ENCODE measurements at regions not wholly inside any gene's neighbourhood (a gene's known extent, or its start where the extent isn't known, plus 50 kb on each side); places are given as distances from the start of the nearest gene placed in this dataset.
A peak's percentile ranks its signal among the peaks of the same experiment; 100 is the strongest.

GRCh38 chr1:60872426-60873054 is 209.8 kb upstream of the NFIA start:
- TF ChIP-seq, protein P1, sequence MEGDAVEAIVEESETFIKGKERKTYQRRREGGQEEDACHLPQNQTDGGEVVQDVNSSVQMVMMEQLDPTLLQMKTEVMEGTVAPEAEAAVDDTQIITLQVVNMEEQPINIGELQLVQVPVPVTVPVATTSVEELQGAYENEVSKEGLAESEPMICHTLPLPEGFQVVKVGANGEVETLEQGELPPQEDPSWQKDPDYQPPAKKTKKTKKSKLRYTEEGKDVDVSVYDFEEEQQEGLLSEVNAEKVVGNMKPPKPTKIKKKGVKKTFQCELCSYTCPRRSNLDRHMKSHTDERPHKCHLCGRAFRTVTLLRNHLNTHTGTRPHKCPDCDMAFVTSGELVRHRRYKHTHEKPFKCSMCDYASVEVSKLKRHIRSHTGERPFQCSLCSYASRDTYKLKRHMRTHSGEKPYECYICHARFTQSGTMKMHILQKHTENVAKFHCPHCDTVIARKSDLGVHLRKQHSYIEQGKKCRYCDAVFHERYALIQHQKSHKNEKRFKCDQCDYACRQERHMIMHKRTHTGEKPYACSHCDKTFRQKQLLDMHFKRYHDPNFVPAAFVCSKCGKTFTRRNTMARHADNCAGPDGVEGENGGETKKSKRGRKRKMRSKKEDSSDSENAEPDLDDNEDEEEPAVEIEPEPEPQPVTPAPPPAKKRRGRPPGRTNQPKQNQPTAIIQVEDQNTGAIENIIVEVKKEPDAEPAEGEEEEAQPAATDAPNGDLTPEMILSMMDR (IDR thresholded peaks at IDR 0.05; ENCODE audit: insufficient read depth, low read depth, low read length): no peak
- no peaks in the 10 kb centered on the region for H3K36me3 ChIP-seq (ENCODE audit: control insufficient read depth, insufficient read depth, low read length)
- CTCF ChIA-PET: no interaction called here
- no peak for DNase-seq (ENCODE audit: low read depth)
- H3K4me3 ChIP-seq (ENCODE audit: low read depth, low read length): no peak overlapping the region
- POLR2A ChIA-PET: no interaction called here
- no peaks in the 10 kb centered on the region for H3K27me3 ChIP-seq (ENCODE audit: control insufficient read depth, insufficient read depth, low read length)

GRCh38 chr1:60870269-60870865 is 212.0 kb upstream of the NFIA start:
- Histone ChIP-seq H3K27me3 (ENCODE audit: control insufficient read depth, insufficient read depth, low read length) (0 out of 2 replicates have a peak, but pooled peaks cover 2% of the 10 kb centered on the region), H3K4me3 (ENCODE audit: low read depth, low read length) (no peak overlapping the region), H3K36me3 (ENCODE audit: control insufficient read depth, insufficient read depth, low read length) (no peaks in the 10 kb centered on the region)
- POLR2A ChIA-PET: no interaction called here
- TF ChIP-seq, protein P1 (IDR thresholded peaks at IDR 0.05; ENCODE audit: insufficient read depth, low read depth, low read length): no peak
- no peak for DNase-seq (ENCODE audit: low read depth)
- CTCF ChIA-PET: no interaction called here

DNA sequence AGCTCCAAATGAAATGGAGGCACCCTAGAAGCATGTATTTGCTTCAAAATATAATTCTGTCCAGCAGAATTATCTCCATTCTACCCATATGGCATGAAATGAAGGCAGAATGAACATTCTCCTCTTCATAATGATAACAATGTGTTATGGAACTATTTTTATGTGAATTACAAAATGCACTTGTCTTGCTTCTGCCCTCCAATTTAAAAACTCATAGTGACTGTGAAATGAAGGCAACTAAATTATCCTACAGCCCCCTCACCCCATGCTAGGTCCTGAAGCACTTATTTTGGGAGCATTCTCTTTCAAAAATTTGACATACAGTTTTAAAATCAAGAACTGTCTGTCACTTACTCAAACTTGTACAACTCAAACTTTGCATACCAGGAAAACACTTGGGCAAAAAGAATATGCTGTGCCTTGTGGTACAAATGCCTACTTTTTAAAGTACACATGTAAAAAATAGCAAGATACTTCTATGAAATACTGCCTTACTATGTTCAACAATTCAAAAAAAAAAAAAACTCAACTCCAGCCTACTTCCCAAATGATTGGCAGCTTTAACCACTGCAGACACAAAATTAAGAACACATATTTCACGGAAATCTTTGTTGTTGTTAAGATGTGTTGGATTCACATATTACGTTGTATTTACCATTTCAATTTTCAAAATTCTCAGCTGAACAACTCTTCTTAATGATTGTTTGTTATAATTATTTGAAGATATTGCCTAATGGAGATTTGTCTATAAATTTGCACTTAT is 213.3 kb upstream of the NFIA start:
- DNase-seq (ENCODE audit: low read depth): no peak
- Histone ChIP-seq H3K27me3 (ENCODE audit: control insufficient read depth, insufficient read depth, low read length) (0 out of 2 replicates have a peak, but pooled peaks cover 2% of the 10 kb centered on the region), H3K36me3 (ENCODE audit: control insufficient read depth, insufficient read depth, low read length) (no peaks in the 10 kb centered on the region), H3K4me3 (ENCODE audit: low read depth, low read length) (no peak overlapping the region)
- TF ChIP-seq, protein P1 (IDR thresholded peaks at IDR 0.05; ENCODE audit: insufficient read depth, low read depth, low read length): no peak
- POLR2A ChIA-PET: no interaction called here
- CTCF ChIA-PET: interaction anchor here (0.6 to 0.7 kb wide), 2 partner anchors 11 to 1034 kb away, joined by 3 read pairs; no protein-coding TSS in a partner anchor

- ChIA-PET CTCF (no interaction called here), POLR2A (no interaction called here)
- 0 out of 2 replicates have a peak, but pooled peaks cover 2% of the 10 kb centered on the region for H3K27me3 ChIP-seq (ENCODE audit: control insufficient read depth, insufficient read depth, low read length)
- no peak for DNase-seq (ENCODE audit: low read depth)
- TF ChIP-seq, protein P1 (IDR thresholded peaks at IDR 0.05; ENCODE audit: insufficient read depth, low read depth, low read length): no peak
- no peak overlapping the region for H3K4me3 ChIP-seq (ENCODE audit: low read depth, low read length)
- H3K36me3 ChIP-seq (ENCODE audit: control insufficient read depth, insufficient read depth, low read length): no peaks in the 10 kb centered on the region
These were observed 214.6 kb upstream of the NFIA start for GRCh38 chr1:60867782-60868181.

DNA sequence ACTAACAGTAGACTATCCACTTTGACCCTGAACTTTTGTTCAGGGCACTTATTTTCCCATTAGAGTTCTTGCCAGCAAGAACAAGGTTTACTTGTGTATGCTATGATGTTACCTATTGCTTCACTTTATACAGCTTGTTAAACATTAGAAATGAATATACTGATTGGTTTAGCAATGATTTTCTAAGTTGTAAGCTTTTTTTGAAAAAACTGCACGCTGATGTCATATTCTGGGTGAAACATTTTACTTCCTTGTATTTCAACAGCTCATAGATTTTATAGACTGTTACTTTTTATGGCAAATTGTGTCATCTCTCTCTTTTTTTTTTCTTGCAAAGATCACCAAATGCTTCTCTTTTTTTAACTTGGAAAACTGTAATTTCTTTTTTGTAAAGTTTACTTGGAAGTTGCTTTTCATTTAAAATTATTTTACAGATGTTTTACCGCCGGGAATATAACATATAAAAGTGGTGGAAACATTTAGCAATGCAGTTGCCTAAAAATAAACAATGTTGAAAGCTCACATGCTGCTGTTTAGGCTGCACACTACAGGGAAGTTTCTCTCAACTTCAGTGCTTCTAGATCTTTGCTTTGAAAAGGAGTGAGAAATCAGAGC is 215.3 kb upstream of the NFIA start:
- POLR2A ChIA-PET: no interaction called here
- TF ChIP-seq, protein P1 (IDR thresholded peaks at IDR 0.05; ENCODE audit: insufficient read depth, low read depth, low read length): no peak
- Histone ChIP-seq H3K4me3 (ENCODE audit: low read depth, low read length) (no peak overlapping the region), H3K36me3 (ENCODE audit: control insufficient read depth, insufficient read depth, low read length) (no peaks in the 10 kb centered on the region), H3K27me3 (ENCODE audit: control insufficient read depth, insufficient read depth, low read length) (0 out of 2 replicates have a peak, but pooled peaks cover 2% of the 10 kb centered on the region)
- DNase-seq (ENCODE audit: low read depth): peak; percentile 26
- CTCF ChIA-PET: interaction anchor here (0.7 to 2.1 kb wide), 2 partner anchors 9 to 184 kb away, joined by 3 to 10 read pairs; no protein-coding TSS in a partner anchor
